Prostate gland (tissue), 2 donors: ENCODE measurements at regions not wholly inside any gene's neighbourhood (a gene's known extent, or its start where the extent isn't known, plus 50 kb on each side); places are given as distances from the start of the nearest gene placed in this dataset.

Experiments
- POLR2A ChIP-seq: fragments of 450-650 bp; IDR thresholded peaks from one replicate; pipeline ENCODE4 v1.6.1; 2016; ENCODE audit warnings: antibody characterized with exemption, mild to moderate bottlenecking
- TF ChIP-seq, protein P1 (sequence below), 4 experiments: fragments of 200-600 bp in 2 of 4; fragments of 450-650 bp in 2 of 4; sonication (generic) in 2 of 4; IDR thresholded peaks; 1 replicate in 3 of 4; 2 replicates in 1 of 4; pipeline ENCODE4 v1.5.1; 2016 to 2019; ENCODE audit warnings: antibody characterized with exemption in 4 of 4, mild to moderate bottlenecking in 2 of 4, moderate library complexity in 2 of 4

- TF ChIP-seq POLR2A, result no peak
- TF ChIP-seq, protein P1, sequence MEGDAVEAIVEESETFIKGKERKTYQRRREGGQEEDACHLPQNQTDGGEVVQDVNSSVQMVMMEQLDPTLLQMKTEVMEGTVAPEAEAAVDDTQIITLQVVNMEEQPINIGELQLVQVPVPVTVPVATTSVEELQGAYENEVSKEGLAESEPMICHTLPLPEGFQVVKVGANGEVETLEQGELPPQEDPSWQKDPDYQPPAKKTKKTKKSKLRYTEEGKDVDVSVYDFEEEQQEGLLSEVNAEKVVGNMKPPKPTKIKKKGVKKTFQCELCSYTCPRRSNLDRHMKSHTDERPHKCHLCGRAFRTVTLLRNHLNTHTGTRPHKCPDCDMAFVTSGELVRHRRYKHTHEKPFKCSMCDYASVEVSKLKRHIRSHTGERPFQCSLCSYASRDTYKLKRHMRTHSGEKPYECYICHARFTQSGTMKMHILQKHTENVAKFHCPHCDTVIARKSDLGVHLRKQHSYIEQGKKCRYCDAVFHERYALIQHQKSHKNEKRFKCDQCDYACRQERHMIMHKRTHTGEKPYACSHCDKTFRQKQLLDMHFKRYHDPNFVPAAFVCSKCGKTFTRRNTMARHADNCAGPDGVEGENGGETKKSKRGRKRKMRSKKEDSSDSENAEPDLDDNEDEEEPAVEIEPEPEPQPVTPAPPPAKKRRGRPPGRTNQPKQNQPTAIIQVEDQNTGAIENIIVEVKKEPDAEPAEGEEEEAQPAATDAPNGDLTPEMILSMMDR (IDR thresholded peaks at IDR 0.05), result no peak
Measured at GRCh38 chr10:107889105-107889504, 724.6 kb upstream of the SORCS1 start.
